Activated naive CD8-positive, alpha-beta T cell (primary cell): ENCODE measurements at regions not wholly inside any gene's neighbourhood (a gene's known extent, or its start where the extent isn't known, plus 50 kb on each side); places are given as distances from the start of the nearest gene placed in this dataset.
A peak's percentile ranks its signal among the peaks of the same experiment; 100 is the strongest.

ENCODE experiments used
- H3K27ac Mint-ChIP-seq: one replicate; pipeline ENCODE4 v1.8.0; 2021; ENCODE audit warnings: mixed read lengths
- H3K27me3 Mint-ChIP-seq: one replicate; pipeline ENCODE4 v1.8.0; 2021; ENCODE audit warnings: mixed read lengths
- H3K36me3 Mint-ChIP-seq: one replicate; pipeline ENCODE4 v1.8.0; 2021; ENCODE audit warnings: mixed read lengths
- H3K4me1 Mint-ChIP-seq: one replicate; pipeline ENCODE4 v1.8.0; 2021; ENCODE audit warnings: low read depth, mixed read lengths
- H3K4me3 Mint-ChIP-seq: one replicate; pipeline ENCODE4 v1.8.0; 2021; ENCODE audit warnings: mild to moderate bottlenecking, mixed read lengths
- H3K9me3 Mint-ChIP-seq: one replicate; pipeline ENCODE4 v1.8.0; 2021; ENCODE audit warnings: low read depth, mixed read lengths

DNA sequence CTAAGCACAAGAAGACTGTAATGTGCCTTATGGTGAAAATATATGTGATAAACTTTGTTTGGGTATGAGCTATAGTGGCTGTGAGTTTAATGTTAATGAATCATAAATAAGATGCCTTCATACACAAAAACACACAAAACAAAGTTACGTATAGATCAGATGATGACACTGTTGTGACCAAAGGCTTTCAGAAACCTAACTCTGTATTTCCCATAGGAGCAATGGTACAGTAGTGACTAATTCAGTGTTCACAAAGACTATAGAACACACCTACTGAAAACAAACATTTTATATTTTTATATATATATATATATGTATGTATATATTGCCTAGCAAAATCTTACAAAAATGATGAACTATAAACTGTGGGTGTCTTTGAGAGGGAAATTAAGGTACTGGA lies 393.8 kb upstream of the DCN start:
- H3K27ac Mint-ChIP-seq, result no peak overlapping the region
- no peaks in the 10 kb centered on the region for H3K27me3 Mint-ChIP-seq
- no peaks in the 10 kb centered on the region for H3K9me3 Mint-ChIP-seq
- H3K36me3 Mint-ChIP-seq, result no peaks in the 10 kb centered on the region
- peaks cover 27% of the 10 kb centered on the region for H3K4me1 Mint-ChIP-seq
- no peak overlapping the region for H3K4me3 Mint-ChIP-seq

- no peaks in the 10 kb centered on the region for H3K27me3 Mint-ChIP-seq
- no peaks in the 10 kb centered on the region for H3K36me3 Mint-ChIP-seq
- no peak overlapping the region for H3K27ac Mint-ChIP-seq
- H3K4me3 Mint-ChIP-seq, result no peak overlapping the region
- H3K4me1 Mint-ChIP-seq, result peaks cover 27% of the 10 kb centered on the region
- H3K9me3 Mint-ChIP-seq, result no peaks in the 10 kb centered on the region
Observed at GRCh38 chr12:91575630-91576029, 393.0 kb upstream of the DCN start.

DNA sequence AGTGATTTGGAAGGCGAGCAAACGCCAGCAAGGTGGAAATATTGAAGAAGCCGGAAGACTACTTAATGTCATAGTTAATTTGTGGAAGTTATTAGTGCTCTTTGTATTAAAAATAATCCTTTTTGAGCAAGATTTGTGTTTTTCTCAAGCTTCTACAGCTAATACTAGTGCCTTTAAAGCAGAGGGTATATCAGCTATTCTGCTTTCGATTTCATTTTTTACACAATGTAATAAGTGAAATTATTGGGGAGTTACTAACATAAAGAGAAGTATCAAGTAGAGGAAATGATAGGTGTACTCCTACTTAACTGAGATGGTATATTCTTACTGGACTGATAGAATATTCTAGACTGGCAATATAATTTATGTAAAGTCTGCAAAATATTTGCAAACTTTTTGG lies 392.4 kb upstream of the DCN start:
- Mint-ChIP-seq H3K27ac (no peak overlapping the region), H3K27me3 (no peaks in the 10 kb centered on the region), H3K4me1 (peaks cover 26% of the 10 kb centered on the region), H3K4me3 (no peak overlapping the region), H3K36me3 (no peaks in the 10 kb centered on the region), H3K9me3 (no peaks in the 10 kb centered on the region)

GRCh38 chr12:91574391-91574790 lies 391.8 kb upstream of the DCN start:
- H3K9me3 Mint-ChIP-seq, result no peaks in the 10 kb centered on the region
- no peaks in the 10 kb centered on the region for H3K36me3 Mint-ChIP-seq
- H3K27me3 Mint-ChIP-seq, result no peaks in the 10 kb centered on the region
- no peak overlapping the region for H3K4me3 Mint-ChIP-seq
- no peak overlapping the region for H3K27ac Mint-ChIP-seq
- H3K4me1 Mint-ChIP-seq, result peaks cover 21% of the 10 kb centered on the region

DNA sequence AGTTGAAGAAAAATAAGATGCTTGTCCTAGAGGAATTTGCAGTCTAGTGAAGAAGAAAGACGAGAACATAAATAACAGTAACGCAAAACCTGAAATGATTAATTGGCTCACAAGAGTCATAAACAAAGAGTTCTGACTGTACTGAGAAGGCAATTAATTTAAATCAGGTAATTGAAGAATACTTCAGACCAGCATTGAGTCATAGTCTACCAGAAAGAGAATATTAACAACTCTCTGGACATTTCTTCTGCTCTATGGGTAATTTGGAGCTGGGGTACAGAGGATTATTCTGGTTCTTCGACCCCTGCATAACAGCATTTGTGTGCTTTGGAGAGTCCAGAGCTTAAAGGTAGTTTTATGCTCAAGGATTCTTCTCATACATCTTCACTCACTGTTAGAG lies 390.3 kb upstream of the DCN start:
- no peaks in the 10 kb centered on the region for H3K9me3 Mint-ChIP-seq
- no peak overlapping the region for H3K4me3 Mint-ChIP-seq
- H3K27ac Mint-ChIP-seq, result no peak overlapping the region
- peaks cover 8% of the 10 kb centered on the region for H3K4me1 Mint-ChIP-seq
- H3K27me3 Mint-ChIP-seq, result no peaks in the 10 kb centered on the region
- no peaks in the 10 kb centered on the region for H3K36me3 Mint-ChIP-seq

DNA sequence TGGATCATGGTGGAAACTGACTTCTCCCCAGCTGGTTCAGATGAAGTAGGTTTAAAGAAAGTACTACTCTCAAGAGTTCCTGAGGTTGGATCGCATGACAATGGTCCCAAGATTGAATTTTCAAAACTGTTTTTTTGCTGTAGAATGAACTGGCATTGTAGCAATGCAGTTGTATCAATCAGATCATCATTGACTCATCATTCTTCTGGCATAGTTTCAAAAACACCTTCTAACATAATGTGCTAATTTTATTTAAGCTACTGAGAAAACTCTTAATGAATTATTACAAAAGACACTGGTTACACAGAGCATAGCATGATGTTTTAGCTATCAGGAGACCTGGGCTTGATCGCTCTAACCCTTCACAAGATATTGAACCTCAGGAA lies 384.5 kb upstream of the DCN start:
- Mint-ChIP-seq H3K9me3 (no peaks in the 10 kb centered on the region), H3K4me1 (peaks cover 26% of the 10 kb centered on the region), H3K27ac (no peak overlapping the region), H3K27me3 (no peaks in the 10 kb centered on the region), H3K36me3 (peaks cover 3% of the 10 kb centered on the region), H3K4me3 (no peak overlapping the region)

- Mint-ChIP-seq H3K9me3 (no peaks in the 10 kb centered on the region), H3K36me3 (peaks cover 3% of the 10 kb centered on the region), H3K27ac (no peak overlapping the region), H3K4me1 (peaks cover 29% of the 10 kb centered on the region), H3K27me3 (no peaks in the 10 kb centered on the region), H3K4me3 (no peak overlapping the region)
Observed at GRCh38 chr12:91566328-91567099, 383.9 kb upstream of the DCN start.

DNA sequence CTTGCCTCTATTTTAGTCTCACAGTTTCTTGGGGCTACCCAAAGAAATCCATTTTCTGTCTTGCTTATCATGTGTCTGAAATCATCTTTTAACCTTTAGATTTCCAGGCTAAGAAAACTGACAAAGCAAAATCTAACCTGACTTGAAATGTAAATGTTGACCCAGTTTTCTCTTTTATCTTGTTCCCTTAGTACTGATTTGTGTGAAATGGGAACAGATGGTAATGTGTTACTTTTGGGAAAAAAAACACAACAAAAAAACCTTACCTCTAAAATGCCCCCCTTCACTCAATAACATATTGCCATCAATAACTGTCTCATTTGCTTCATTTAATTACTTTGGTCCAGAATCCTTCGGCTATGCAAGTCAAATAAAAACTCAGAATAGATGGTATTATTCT lies 383.2 kb upstream of the DCN start:
- Mint-ChIP-seq H3K4me3 (no peak overlapping the region), H3K4me1 (peaks cover 32% of the 10 kb centered on the region), H3K36me3 (peaks cover 3% of the 10 kb centered on the region), H3K27ac (no peak overlapping the region), H3K27me3 (no peaks in the 10 kb centered on the region), H3K9me3 (no peaks in the 10 kb centered on the region)

GRCh38 chr12:91565246-91565645 lies 382.6 kb upstream of the DCN start:
- Mint-ChIP-seq H3K36me3 (peaks cover 3% of the 10 kb centered on the region), H3K4me3 (no peak overlapping the region), H3K27me3 (no peaks in the 10 kb centered on the region), H3K9me3 (no peaks in the 10 kb centered on the region), H3K4me1 (peaks cover 32% of the 10 kb centered on the region), H3K27ac (no peak overlapping the region)

- Mint-ChIP-seq H3K9me3 (peaks cover 11% of the 10 kb centered on the region), H3K4me1 (peaks cover 32% of the 10 kb centered on the region), H3K4me3 (peak overlapping the region; percentile 62), H3K27me3 (no peaks in the 10 kb centered on the region), H3K36me3 (peaks cover 15% of the 10 kb centered on the region), H3K27ac (no peak overlapping the region)
Observed at GRCh38 chr12:91563011-91563765, 380.6 kb upstream of the DCN start.

DNA sequence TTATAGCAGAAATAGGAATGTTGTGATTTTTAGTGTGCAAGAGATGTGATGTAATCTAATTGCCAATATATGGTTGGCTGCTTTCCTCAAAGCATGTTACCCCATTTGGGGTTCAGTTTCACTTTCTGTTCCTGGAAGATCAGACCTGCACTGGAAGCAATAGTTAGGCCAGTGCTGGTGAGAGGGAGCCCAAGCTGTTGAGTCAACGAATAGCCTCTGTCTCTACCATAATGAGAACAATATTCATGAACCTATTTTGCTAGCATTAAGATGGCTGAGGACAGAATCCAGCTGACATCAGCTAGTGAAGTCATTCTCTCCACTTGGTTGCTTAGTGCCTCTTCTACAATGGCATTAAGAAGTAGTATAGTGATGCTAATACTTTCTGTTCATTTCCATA lies 379.9 kb upstream of the DCN start:
- Mint-ChIP-seq H3K4me3 (peak overlapping the region; percentile 62), H3K27me3 (no peaks in the 10 kb centered on the region), H3K36me3 (peaks cover 18% of the 10 kb centered on the region), H3K27ac (peak overlapping the region; percentile 16), H3K9me3 (peaks cover 11% of the 10 kb centered on the region), H3K4me1 (peaks cover 32% of the 10 kb centered on the region)

DNA sequence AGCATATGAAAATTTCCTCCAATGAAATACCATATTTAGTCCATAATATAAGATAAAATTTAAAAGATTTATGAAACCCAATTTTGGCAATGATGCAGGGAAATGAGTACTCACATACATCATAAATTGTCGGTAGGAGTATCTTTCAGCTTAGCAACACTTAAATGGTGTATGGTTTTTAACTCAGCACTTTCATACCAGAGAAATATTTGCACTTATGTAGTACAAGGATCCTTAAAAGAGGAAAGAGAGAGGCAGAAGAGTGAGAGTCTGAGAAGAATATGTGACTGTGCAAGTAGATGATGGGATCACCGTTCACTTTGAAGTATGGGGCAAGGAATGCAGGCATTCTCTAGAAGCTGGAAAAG lies 379.3 kb upstream of the DCN start:
- Mint-ChIP-seq H3K4me1 (peaks cover 29% of the 10 kb centered on the region), H3K27ac (no peak overlapping the region), H3K4me3 (peak overlapping the region; percentile 62), H3K36me3 (peaks cover 17% of the 10 kb centered on the region), H3K27me3 (no peaks in the 10 kb centered on the region), H3K9me3 (peaks cover 11% of the 10 kb centered on the region)

DNA sequence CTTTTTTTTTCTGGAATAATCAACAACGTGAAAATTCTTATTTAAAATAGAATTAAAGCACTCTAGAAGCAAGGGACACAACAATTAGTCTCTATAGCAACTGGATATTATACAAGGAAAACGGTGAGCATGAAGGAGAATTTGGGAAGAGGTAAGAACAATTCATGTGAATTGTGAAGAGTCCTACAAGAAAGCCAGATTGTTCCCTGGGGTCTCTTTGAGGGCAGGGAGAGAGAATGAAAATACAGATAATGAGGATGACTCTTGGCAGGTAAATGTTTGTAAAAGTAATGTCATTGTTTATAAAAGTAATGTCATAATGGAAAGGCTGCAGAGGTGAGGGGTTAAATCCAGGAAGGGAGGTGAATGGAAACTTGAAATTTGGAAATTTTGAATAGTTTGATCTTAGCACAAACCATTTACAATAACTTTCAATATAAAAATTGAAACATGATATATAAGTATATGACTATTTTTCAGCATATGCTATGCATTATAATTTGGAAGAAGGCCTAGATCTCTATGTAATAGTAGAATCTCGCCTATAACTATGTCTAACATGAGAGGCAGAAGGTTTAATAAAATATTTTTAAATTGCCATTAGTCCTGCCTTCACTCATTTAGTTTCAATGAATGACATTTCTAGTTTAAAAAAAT lies 378.8 kb upstream of the DCN start:
- Mint-ChIP-seq H3K27ac (no peak overlapping the region), H3K36me3 (peaks cover 15% of the 10 kb centered on the region), H3K27me3 (no peaks in the 10 kb centered on the region), H3K9me3 (peaks cover 11% of the 10 kb centered on the region), H3K4me1 (peaks cover 28% of the 10 kb centered on the region), H3K4me3 (no peak overlapping the region)

GRCh38 chr12:91556909-91557308 lies 374.3 kb upstream of the DCN start:
- no peak overlapping the region for H3K4me3 Mint-ChIP-seq
- no peak overlapping the region for H3K27ac Mint-ChIP-seq
- peaks cover 3% of the 10 kb centered on the region for H3K27me3 Mint-ChIP-seq
- H3K4me1 Mint-ChIP-seq, result peaks cover 4% of the 10 kb centered on the region
- H3K9me3 Mint-ChIP-seq, result peaks cover 11% of the 10 kb centered on the region
- peaks cover 15% of the 10 kb centered on the region for H3K36me3 Mint-ChIP-seq
